ENCODE measurements at regions not wholly inside any gene's neighbourhood (a gene's known extent, or its start where the extent isn't known, plus 50 kb on each side); places are given as distances from the start of the nearest gene placed in this dataset.

GRCh38 chr11:15378941-15379340 lies 264.2 kb downstream of the INSC start:
- DNase-seq (ENCODE audit: low read depth in 3 of 3), result no peak

- no peak for DNase-seq (ENCODE audit: low read depth in 3 of 3)
These were observed 264.8 kb downstream of the INSC start for GRCh38 chr11:15379483-15379882.

GRCh38 chr11:15390857-15391256 lies 276.1 kb downstream of the INSC start:
- no peak for DNase-seq (ENCODE audit: low read depth in 3 of 3)

- DNase-seq (ENCODE audit: low read depth in 3 of 3), result no peak
These were observed 282.1 kb downstream of the INSC start for GRCh38 chr11:15396778-15397177.

- DNase-seq (ENCODE audit: low read depth in 3 of 3), result no peak
These were observed 292.2 kb downstream of the INSC start for GRCh38 chr11:15406851-15407351.

- no peak for DNase-seq (ENCODE audit: low read depth in 3 of 3)
These were observed 297.3 kb downstream of the INSC start for GRCh38 chr11:15412054-15412453.

GRCh38 chr11:15418921-15419320 lies 304.2 kb downstream of the INSC start:
- no peak for DNase-seq (ENCODE audit: low read depth in 3 of 3)

- no peak for DNase-seq (ENCODE audit: low read depth in 3 of 3)
These were observed 305.0 kb downstream of the INSC start for GRCh38 chr11:15419696-15420095.

- no peak for DNase-seq (ENCODE audit: low read depth in 3 of 3)
These were observed 315.7 kb downstream of the INSC start for GRCh38 chr11:15430381-15430780.

- DNase-seq (ENCODE audit: low read depth in 3 of 3), result no peak
These were observed 319.8 kb downstream of the INSC start for GRCh38 chr11:15434529-15434928.

GRCh38 chr11:15446315-15446714 lies 331.6 kb downstream of the INSC start:
- no peak for DNase-seq (ENCODE audit: low read depth in 3 of 3)

GRCh38 chr11:15446929-15447328 lies 332.2 kb downstream of the INSC start:
- no peak for DNase-seq (ENCODE audit: low read depth in 3 of 3)

- DNase-seq (ENCODE audit: low read depth in 3 of 3), result no peak
These were observed 337.0 kb downstream of the INSC start for GRCh38 chr11:15451713-15452112.

- DNase-seq (ENCODE audit: low read depth in 3 of 3), result no peak
These were observed 338.6 kb downstream of the INSC start for GRCh38 chr11:15453211-15453765.

- DNase-seq (ENCODE audit: low read depth in 3 of 3), result no peak
These were observed 353.7 kb downstream of the INSC start for GRCh38 chr11:15468466-15468865.

- DNase-seq (ENCODE audit: low read depth in 3 of 3), result no peak
These were observed 356.5 kb downstream of the INSC start for GRCh38 chr11:15471048-15471894.

GRCh38 chr11:15471895-15472799 lies 357.4 kb downstream of the INSC start:
- no peak for DNase-seq (ENCODE audit: low read depth in 3 of 3)

- no peak for DNase-seq (ENCODE audit: low read depth in 3 of 3)
These were observed 359.5 kb downstream of the INSC start for GRCh38 chr11:15473954-15474837.

- no peak for DNase-seq (ENCODE audit: low read depth in 3 of 3)
These were observed 361.7 kb downstream of the INSC start for GRCh38 chr11:15476371-15476917.

- no peak for DNase-seq (ENCODE audit: low read depth in 3 of 3)
These were observed 367.1 kb downstream of the INSC start for GRCh38 chr11:15481871-15482270.

- DNase-seq (ENCODE audit: low read depth in 3 of 3), result no peak
These were observed 368.5 kb downstream of the INSC start for GRCh38 chr11:15483205-15483604.

Measured in stimulated activated CD4-positive, alpha-beta T cell treated with anti-CD3 and anti-CD28 coated beads, TNF-alpha, amount 100 ng/mL, for 4 hours (primary cell).